ENCODE measurements at regions not wholly inside any gene's neighbourhood (a gene's known extent, or its start where the extent isn't known, plus 50 kb on each side); places are given as distances from the start of the nearest gene placed in this dataset.

DNA sequence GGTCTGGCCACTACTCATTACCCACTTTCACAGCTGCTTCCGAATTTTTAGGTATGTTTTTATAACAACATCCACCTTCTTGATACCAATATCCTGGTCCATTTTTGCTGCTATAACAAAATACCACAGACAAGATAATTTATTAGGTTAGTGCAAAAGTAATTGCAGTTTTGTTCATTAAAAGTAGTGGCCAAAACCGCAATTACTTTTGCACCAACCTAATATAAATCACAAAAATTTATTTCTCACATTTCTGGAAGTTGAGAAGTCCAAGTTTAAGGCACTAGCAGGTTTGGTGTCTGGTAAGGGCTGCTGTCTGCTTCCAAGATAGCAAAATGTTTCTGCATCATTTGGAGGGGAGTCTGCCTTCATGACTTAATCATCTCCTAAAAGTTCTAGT is 624.7 kb upstream of the ALCAM start:
- H3K27ac ChIP-seq: no peak overlapping the region
- intact Hi-C loops (cut with DNase I): no loop called here
- TF ChIP-seq POLR2AphosphoS5 (IDR thresholded peaks at IDR 0.05; ENCODE audit: insufficient read depth in 1 of 2, low read depth in 1 of 2) (no peak), POLR2A (IDR thresholded peaks at IDR 0.05) (no peak)
- TF ChIP-seq, protein P1, sequence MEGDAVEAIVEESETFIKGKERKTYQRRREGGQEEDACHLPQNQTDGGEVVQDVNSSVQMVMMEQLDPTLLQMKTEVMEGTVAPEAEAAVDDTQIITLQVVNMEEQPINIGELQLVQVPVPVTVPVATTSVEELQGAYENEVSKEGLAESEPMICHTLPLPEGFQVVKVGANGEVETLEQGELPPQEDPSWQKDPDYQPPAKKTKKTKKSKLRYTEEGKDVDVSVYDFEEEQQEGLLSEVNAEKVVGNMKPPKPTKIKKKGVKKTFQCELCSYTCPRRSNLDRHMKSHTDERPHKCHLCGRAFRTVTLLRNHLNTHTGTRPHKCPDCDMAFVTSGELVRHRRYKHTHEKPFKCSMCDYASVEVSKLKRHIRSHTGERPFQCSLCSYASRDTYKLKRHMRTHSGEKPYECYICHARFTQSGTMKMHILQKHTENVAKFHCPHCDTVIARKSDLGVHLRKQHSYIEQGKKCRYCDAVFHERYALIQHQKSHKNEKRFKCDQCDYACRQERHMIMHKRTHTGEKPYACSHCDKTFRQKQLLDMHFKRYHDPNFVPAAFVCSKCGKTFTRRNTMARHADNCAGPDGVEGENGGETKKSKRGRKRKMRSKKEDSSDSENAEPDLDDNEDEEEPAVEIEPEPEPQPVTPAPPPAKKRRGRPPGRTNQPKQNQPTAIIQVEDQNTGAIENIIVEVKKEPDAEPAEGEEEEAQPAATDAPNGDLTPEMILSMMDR (IDR thresholded peaks at IDR 0.05): no peak
- H3K36me3 ChIP-seq: no peaks in the 10 kb centered on the region
- DNase-seq (ENCODE audit: extremely low spot score in 2 of 2): no peak
- H3K4me1 ChIP-seq: no peaks in the 10 kb centered on the region
- H3K9me3 ChIP-seq: no peaks in the 10 kb centered on the region
- H3K4me3 ChIP-seq: no peak overlapping the region
- no peaks in the 10 kb centered on the region for H3K27me3 ChIP-seq

DNA sequence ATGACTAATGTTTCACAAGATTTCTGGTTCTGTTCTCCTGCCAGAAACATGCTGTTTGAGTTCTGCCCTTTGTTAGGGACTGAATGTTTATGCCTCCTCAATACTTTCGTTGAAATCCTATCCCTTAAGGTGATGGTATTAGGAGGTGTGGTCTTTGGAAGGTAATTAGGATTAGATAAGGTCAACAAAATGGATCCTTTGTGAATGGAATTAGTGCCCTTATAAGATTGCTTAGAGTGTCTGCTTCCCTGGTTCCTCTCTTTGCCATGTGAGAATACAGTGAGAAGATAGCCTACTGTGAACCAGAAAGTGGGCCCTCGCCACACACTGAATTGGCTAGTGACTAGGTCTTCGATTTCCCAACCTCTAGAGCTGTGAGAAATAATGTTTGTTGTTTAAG is 621.4 kb upstream of the ALCAM start:
- intact Hi-C loops (cut with DNase I): no loop called here
- Histone ChIP-seq H3K27ac (no peak overlapping the region), H3K36me3 (no peaks in the 10 kb centered on the region), H3K27me3 (no peaks in the 10 kb centered on the region), H3K4me3 (no peak overlapping the region), H3K9me3 (no peaks in the 10 kb centered on the region), H3K4me1 (no peaks in the 10 kb centered on the region)
- TF ChIP-seq, protein P1 (IDR thresholded peaks at IDR 0.05): no peak
- TF ChIP-seq POLR2AphosphoS5 (IDR thresholded peaks at IDR 0.05; ENCODE audit: insufficient read depth in 1 of 2, low read depth in 1 of 2): no peak
- no peak for TF ChIP-seq POLR2A (IDR thresholded peaks at IDR 0.05)
- no peak for DNase-seq (ENCODE audit: extremely low spot score in 2 of 2)

DNA sequence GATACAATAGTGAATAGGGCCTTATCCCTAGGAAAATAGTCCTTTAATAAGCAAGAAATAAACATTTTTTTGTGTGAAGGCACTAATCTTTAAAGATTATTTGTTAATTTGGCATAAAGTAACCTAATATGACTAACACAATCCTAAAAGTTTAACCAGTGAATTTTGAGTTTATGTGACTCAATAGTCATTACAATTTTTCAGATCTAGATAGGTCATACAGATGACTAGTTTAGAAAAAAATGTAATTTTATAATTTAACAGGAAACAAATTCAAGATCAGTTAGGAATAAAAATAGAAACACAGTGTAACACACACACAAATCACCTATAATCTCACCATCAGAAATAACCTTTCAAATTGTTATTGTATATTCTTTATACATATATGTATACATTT is 620.7 kb upstream of the ALCAM start:
- intact Hi-C loops (cut with DNase I): no loop called here
- no peak for DNase-seq (ENCODE audit: extremely low spot score in 2 of 2)
- no peak overlapping the region for H3K4me3 ChIP-seq
- H3K36me3 ChIP-seq: no peaks in the 10 kb centered on the region
- no peaks in the 10 kb centered on the region for H3K4me1 ChIP-seq
- no peak overlapping the region for H3K27ac ChIP-seq
- TF ChIP-seq, protein P1 (IDR thresholded peaks at IDR 0.05): no peak
- TF ChIP-seq POLR2A (IDR thresholded peaks at IDR 0.05) (no peak), POLR2AphosphoS5 (IDR thresholded peaks at IDR 0.05; ENCODE audit: insufficient read depth in 1 of 2, low read depth in 1 of 2) (no peak)
- no peaks in the 10 kb centered on the region for H3K27me3 ChIP-seq
- no peaks in the 10 kb centered on the region for H3K9me3 ChIP-seq

DNA sequence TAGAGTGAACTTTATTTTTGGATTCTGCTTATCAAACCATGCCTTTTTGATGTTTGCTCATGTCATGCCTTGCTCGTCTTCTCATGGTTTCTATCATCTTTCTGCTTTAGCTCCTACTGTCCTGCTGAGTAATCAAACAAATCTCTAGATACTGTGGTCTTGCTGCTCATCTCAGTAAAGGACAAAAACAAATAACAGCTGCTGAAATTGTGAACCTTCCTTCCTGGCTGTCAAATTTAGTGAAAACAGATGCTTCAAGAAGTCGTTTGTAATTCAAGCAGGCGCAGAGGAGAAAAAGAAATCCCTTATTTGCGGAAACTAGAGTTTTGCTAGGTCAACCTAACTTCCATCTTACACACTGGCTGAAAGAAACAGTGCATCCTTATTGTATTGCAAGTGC is 616.1 kb upstream of the ALCAM start:
- no peak for DNase-seq (ENCODE audit: extremely low spot score in 2 of 2)
- H3K4me1 ChIP-seq: no peaks in the 10 kb centered on the region
- H3K4me3 ChIP-seq: no peak overlapping the region
- no peaks in the 10 kb centered on the region for H3K27me3 ChIP-seq
- no peaks in the 10 kb centered on the region for H3K36me3 ChIP-seq
- TF ChIP-seq, protein P1 (IDR thresholded peaks at IDR 0.05): no peak
- no peak for TF ChIP-seq POLR2A (IDR thresholded peaks at IDR 0.05)
- TF ChIP-seq POLR2AphosphoS5 (IDR thresholded peaks at IDR 0.05; ENCODE audit: insufficient read depth in 1 of 2, low read depth in 1 of 2): no peak
- no peaks in the 10 kb centered on the region for H3K9me3 ChIP-seq
- no peak overlapping the region for H3K27ac ChIP-seq
- intact Hi-C loops (cut with DNase I): no loop called here

DNA sequence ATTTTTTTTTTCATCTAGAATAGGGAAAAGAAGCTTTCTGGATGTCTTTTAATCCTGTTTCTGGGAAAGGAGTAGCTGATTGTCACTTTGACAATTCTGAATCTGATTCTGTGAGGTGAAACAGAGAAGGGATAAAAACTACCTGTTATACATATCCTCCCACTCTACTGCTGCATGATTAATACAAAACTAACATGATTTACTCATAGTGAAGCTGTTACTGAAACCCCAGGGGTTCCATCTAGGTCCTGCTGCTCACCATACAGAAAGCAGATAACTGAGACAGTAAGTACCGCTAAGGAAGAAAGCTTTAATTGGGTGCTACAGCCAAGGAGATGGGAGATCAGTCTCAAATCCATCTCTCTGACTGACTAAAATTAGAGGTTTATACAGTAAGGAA is 610.9 kb upstream of the ALCAM start:
- intact Hi-C loops (cut with DNase I): no loop called here
- H3K27ac ChIP-seq: no peak overlapping the region

More for the DNA sequence above, 610.9 kb upstream of the ALCAM start:
- Histone ChIP-seq H3K27me3 (no peaks in the 10 kb centered on the region), H3K4me3 (no peak overlapping the region), H3K9me3 (no peaks in the 10 kb centered on the region), H3K36me3 (no peaks in the 10 kb centered on the region), H3K4me1 (no peaks in the 10 kb centered on the region)
- TF ChIP-seq POLR2AphosphoS5 (IDR thresholded peaks at IDR 0.05; ENCODE audit: insufficient read depth in 1 of 2, low read depth in 1 of 2) (no peak), POLR2A (IDR thresholded peaks at IDR 0.05) (no peak)
- TF ChIP-seq, protein P1 (IDR thresholded peaks at IDR 0.05): no peak
- no peak for DNase-seq (ENCODE audit: extremely low spot score in 2 of 2)
